Sigmoid colon (tissue), 4 donors: ENCODE measurements at regions not wholly inside any gene's neighbourhood (a gene's known extent, or its start where the extent isn't known, plus 50 kb on each side); places are given as distances from the start of the nearest gene placed in this dataset.

Experiments
- CTCF ChIP-seq, 4 experiments: fragments of 450-650 bp in 3 of 4; fragments of 200-600 bp in 1 of 4; IDR thresholded peaks; one replicate each; pipeline ENCODE4 v1.5.1; 2016 to 2019; ENCODE audit warnings: antibody characterized with exemption in 4 of 4, mild to moderate bottlenecking in 3 of 4, moderate library complexity in 2 of 4
- EP300 ChIP-seq, 4 donors: sonication (generic); formaldehyde crosslinking; IDR thresholded peaks; one replicate each; pipeline ENCODE4 v1.6.1; 2017; ENCODE audit warnings: antibody characterized with exemption in 4 of 4
- POLR2A ChIP-seq, 2 donors: fragments of 450-650 bp; IDR thresholded peaks; one replicate each; pipeline ENCODE4 v1.6.1; 2016; ENCODE audit warnings: antibody characterized with exemption in 2 of 2, mild to moderate bottlenecking in 2 of 2, moderate library complexity in 2 of 2
- POLR2AphosphoS5 ChIP-seq, 4 donors: sonication (generic); formaldehyde crosslinking; IDR thresholded peaks; one replicate each; pipeline ENCODE4 v1.6.1; 2017; ENCODE audit warnings: antibody characterized with exemption in 4 of 4

- TF ChIP-seq EP300 (IDR thresholded peaks at IDR 0.05) (no peak), CTCF (IDR thresholded peaks at IDR 0.05) (no peak), POLR2AphosphoS5 (IDR thresholded peaks at IDR 0.05) (no peak), POLR2A (IDR thresholded peaks at IDR 0.05) (no peak)
These were observed 56.2 kb upstream of the LPP start for GRCh38 chr3:188097791-188098190.
